Mesendoderm (in vitro differentiated cells): ENCODE measurements at regions not wholly inside any gene's neighbourhood (a gene's known extent, or its start where the extent isn't known, plus 50 kb on each side); places are given as distances from the start of the nearest gene placed in this dataset.

Experiments used
- DNase-seq: peaks from one replicate; pipeline ENCODE4 v3.0.0; 2013
- H2AK5ac ChIP-seq: 2 replicates; pipeline ENCODE4 v1.6.1; 2013; ENCODE audit warnings: low read length, inconsistent platforms
- H2BK120ac ChIP-seq: 2 replicates; pipeline ENCODE4 v1.6.1; 2013; ENCODE audit warnings: low read depth, mild to moderate bottlenecking, low read length, moderate library complexity, mixed read lengths
- H2BK15ac ChIP-seq: replicated peaks from 2 replicates; pipeline ENCODE4 v1.6.1; 2013; ENCODE audit warnings: low read depth, mild to moderate bottlenecking, moderate library complexity
- H2BK5ac ChIP-seq: 2 replicates; pipeline ENCODE4 v1.6.1; 2013; ENCODE audit warnings: low read length, inconsistent platforms
- H3K18ac ChIP-seq: 2 replicates; pipeline ENCODE4 v1.6.1; 2013; ENCODE audit warnings: mild to moderate bottlenecking, low read length, mixed read lengths
- H3K23ac ChIP-seq: one replicate; pipeline ENCODE4 v1.6.1; 2013; ENCODE audit warnings: low read length
- H3K27ac ChIP-seq: 2 replicates; pipeline ENCODE4 v1.5.1; 2013; ENCODE audit warnings: low read depth, mild to moderate bottlenecking, inconsistent platforms, low read length, moderate library complexity
- H3K27me3 ChIP-seq: 2 replicates; pipeline ENCODE4 v1.6.1; 2013; ENCODE audit warnings: low read length, control low read depth, mild to moderate bottlenecking, inconsistent platforms; ENCODE audit not compliant: insufficient read depth, poor library complexity
- H3K36me3 ChIP-seq: 2 replicates; pipeline ENCODE4 v1.6.1; 2013; ENCODE audit warnings: low read length, inconsistent platforms; ENCODE audit not compliant: control insufficient read depth, insufficient read depth
- H3K4ac ChIP-seq: one replicate; pipeline ENCODE4 v1.6.1; 2013; ENCODE audit warnings: low read depth, mild to moderate bottlenecking, low read length, moderate library complexity
- H3K4me1 ChIP-seq: 2 replicates; pipeline ENCODE4 v1.6.1; 2013; ENCODE audit warnings: low read depth, low read length, inconsistent platforms; ENCODE audit not compliant: control insufficient read depth
- H3K4me2 ChIP-seq: 2 replicates; pipeline ENCODE4 v1.6.1; 2013; ENCODE audit warnings: low read length
- H3K4me3 ChIP-seq: 2 replicates; pipeline ENCODE4 v1.5.1; 2013; ENCODE audit warnings: mild to moderate bottlenecking, low read length
- H3K56ac ChIP-seq: one replicate; pipeline ENCODE4 v1.6.1; 2013; ENCODE audit warnings: low read length
- H3K79me1 ChIP-seq: 2 replicates; pipeline ENCODE4 v1.6.1; 2013; ENCODE audit warnings: low read length, inconsistent platforms
- H3K79me2 ChIP-seq: 2 replicates; pipeline ENCODE4 v1.6.1; 2013; ENCODE audit warnings: mild to moderate bottlenecking, low read length; ENCODE audit not compliant: control insufficient read depth, insufficient read depth
- H3K9ac ChIP-seq: 2 replicates; pipeline ENCODE4 v1.6.1; 2013; ENCODE audit warnings: low read length, inconsistent platforms
- H4K5ac ChIP-seq: one replicate; pipeline ENCODE4 v1.6.1; 2013; ENCODE audit warnings: low read length
- H4K8ac ChIP-seq: one replicate; pipeline ENCODE4 v1.6.1; 2013; ENCODE audit warnings: low read depth, mild to moderate bottlenecking, control low read depth, low read length, moderate library complexity
- WGBS: extraction: QIAGEN DNeasy Blood & Tissue Kit; methylation state at CpG from one replicate; pipeline ENCODE4 v1.1.7; 2013; ENCODE audit warnings: low lambda C conversion rate, missing lambda C conversion rate; ENCODE audit not compliant: insufficient coverage; ENCODE audit errors: extremely low coverage; 5-methylcytosine and 5-hydroxymethylcytosine counted together

GRCh38 chr14:98752660-98753059 is 519.3 kb downstream of the BCL11B start:
- no peak overlapping the region for H3K18ac ChIP-seq
- H3K4me3 ChIP-seq = no peak overlapping the region
- H4K5ac ChIP-seq = no peak overlapping the region
- no peaks in the 10 kb centered on the region for H3K27me3 ChIP-seq
- no peak overlapping the region for H3K9ac ChIP-seq
- H2BK15ac ChIP-seq = no peak overlapping the region
- no peak overlapping the region for H4K8ac ChIP-seq
- no peaks in the 10 kb centered on the region for H3K4me1 ChIP-seq
- H3K4ac ChIP-seq = no peak overlapping the region
- H3K23ac ChIP-seq = no peak overlapping the region
- H3K79me2 ChIP-seq = no peaks in the 10 kb centered on the region
- H3K79me1 ChIP-seq = no peaks in the 10 kb centered on the region
- no peak overlapping the region for H3K56ac ChIP-seq
- WGBS = no CpG with 5 or more reads among the region's 1 CpG
- no peak for DNase-seq
- H2BK120ac ChIP-seq = no peak overlapping the region
- no peak overlapping the region for H2AK5ac ChIP-seq
- no peak overlapping the region for H2BK5ac ChIP-seq
- H3K4me2 ChIP-seq = no peak overlapping the region
- no peaks in the 10 kb centered on the region for H3K36me3 ChIP-seq
- no peak overlapping the region for H3K27ac ChIP-seq

GRCh38 chr14:98754343-98755020 is 517.5 kb downstream of the BCL11B start:
- Histone ChIP-seq H3K4ac (no peak overlapping the region), H2BK120ac (no peak overlapping the region), H2BK5ac (no peak overlapping the region), H3K4me1 (no peaks in the 10 kb centered on the region), H2BK15ac (no peak overlapping the region), H2AK5ac (no peak overlapping the region), H3K27me3 (no peaks in the 10 kb centered on the region), H3K4me3 (no peak overlapping the region), H3K23ac (no peak overlapping the region), H3K36me3 (no peaks in the 10 kb centered on the region), H3K27ac (no peak overlapping the region), H3K79me1 (no peaks in the 10 kb centered on the region), H3K4me2 (no peak overlapping the region), H3K79me2 (no peaks in the 10 kb centered on the region), H3K56ac (no peak overlapping the region), H4K5ac (no peak overlapping the region), H3K18ac (no peak overlapping the region), H3K9ac (no peak overlapping the region), H4K8ac (no peak overlapping the region)
- no peak for DNase-seq
- WGBS = no CpG with 5 or more reads among the region's 2 CpGs

GRCh38 chr14:98756749-98757148 is 515.2 kb downstream of the BCL11B start:
- Histone ChIP-seq H2BK15ac (no peak overlapping the region), H3K79me2 (no peaks in the 10 kb centered on the region), H4K8ac (no peak overlapping the region), H3K9ac (no peak overlapping the region), H3K4me2 (no peak overlapping the region), H3K18ac (no peak overlapping the region), H3K4me3 (no peak overlapping the region), H3K79me1 (no peaks in the 10 kb centered on the region), H3K27ac (no peak overlapping the region), H4K5ac (no peak overlapping the region), H3K36me3 (no peaks in the 10 kb centered on the region), H3K27me3 (no peaks in the 10 kb centered on the region), H3K4me1 (peaks cover 2% of the 10 kb centered on the region), H2AK5ac (no peak overlapping the region), H2BK120ac (no peak overlapping the region), H3K23ac (no peak overlapping the region), H3K4ac (no peak overlapping the region), H2BK5ac (no peak overlapping the region), H3K56ac (no peak overlapping the region)
- DNase-seq = no peak
- WGBS = no CpG with 5 or more reads among the region's 6 CpGs

- WGBS = no CpG with 5 or more reads among the region's 1 CpG
- Histone ChIP-seq H3K4me1 (peaks cover 2% of the 10 kb centered on the region), H3K18ac (no peak overlapping the region), H2BK15ac (no peak overlapping the region), H3K4me3 (no peak overlapping the region), H3K27ac (no peak overlapping the region), H3K36me3 (no peaks in the 10 kb centered on the region), H3K9ac (no peak overlapping the region), H3K4me2 (no peak overlapping the region), H2BK120ac (no peak overlapping the region), H4K8ac (no peak overlapping the region), H2BK5ac (no peak overlapping the region), H3K56ac (no peak overlapping the region), H3K79me2 (no peaks in the 10 kb centered on the region), H2AK5ac (no peak overlapping the region), H3K4ac (no peak overlapping the region), H3K23ac (no peak overlapping the region), H3K27me3 (no peaks in the 10 kb centered on the region), H3K79me1 (no peaks in the 10 kb centered on the region), H4K5ac (no peak overlapping the region)
- DNase-seq = no peak
Measured at GRCh38 chr14:98758440-98758839, 513.6 kb downstream of the BCL11B start.

- no peaks in the 10 kb centered on the region for H3K79me2 ChIP-seq
- H3K27ac ChIP-seq = no peak overlapping the region
- no peak overlapping the region for H3K4ac ChIP-seq
- no peaks in the 10 kb centered on the region for H3K27me3 ChIP-seq
- no peak overlapping the region for H3K4me3 ChIP-seq
- no CpG with 5 or more reads among the region's 1 CpG for WGBS
- no peak overlapping the region for H2BK120ac ChIP-seq
- peaks cover 2% of the 10 kb centered on the region for H3K4me1 ChIP-seq
- no peak overlapping the region for H4K5ac ChIP-seq
- H3K79me1 ChIP-seq = no peaks in the 10 kb centered on the region
- H3K4me2 ChIP-seq = no peak overlapping the region
- H2AK5ac ChIP-seq = no peak overlapping the region
- no peak for DNase-seq
- H3K18ac ChIP-seq = no peak overlapping the region
- H3K9ac ChIP-seq = no peak overlapping the region
- no peak overlapping the region for H4K8ac ChIP-seq
- H3K36me3 ChIP-seq = no peaks in the 10 kb centered on the region
- no peak overlapping the region for H3K56ac ChIP-seq
- no peak overlapping the region for H3K23ac ChIP-seq
- H2BK5ac ChIP-seq = no peak overlapping the region
- H2BK15ac ChIP-seq = no peak overlapping the region
Measured at GRCh38 chr14:98761993-98762392, 510.0 kb downstream of the BCL11B start.

GRCh38 chr14:98766818-98767217 is 505.2 kb downstream of the BCL11B start:
- Histone ChIP-seq H2BK15ac (no peak overlapping the region), H4K8ac (no peak overlapping the region), H3K4me1 (no peaks in the 10 kb centered on the region), H3K56ac (no peak overlapping the region), H3K27me3 (no peaks in the 10 kb centered on the region), H3K27ac (no peak overlapping the region), H2BK5ac (no peak overlapping the region), H3K18ac (no peak overlapping the region), H4K5ac (no peak overlapping the region), H3K4ac (no peak overlapping the region), H3K79me1 (no peaks in the 10 kb centered on the region), H3K36me3 (no peaks in the 10 kb centered on the region), H3K9ac (no peak overlapping the region), H3K4me3 (no peak overlapping the region), H2AK5ac (no peak overlapping the region), H3K79me2 (no peaks in the 10 kb centered on the region), H3K4me2 (no peak overlapping the region), H2BK120ac (no peak overlapping the region), H3K23ac (no peak overlapping the region)
- WGBS = no CpG with 5 or more reads among the region's 4 CpGs
- no peak for DNase-seq
